ENCODE measurements at regions not wholly inside any gene's neighbourhood (a gene's known extent, or its start where the extent isn't known, plus 50 kb on each side); places are given as distances from the start of the nearest gene placed in this dataset.
A peak's percentile ranks its signal among the peaks of the same experiment; 100 is the strongest.

- 0 out of 2 replicates have a peak, but pooled peaks have one; percentile 54 for TF ChIP-seq NR0B2 (CRISPR knock-in tag; IDR thresholded peaks at IDR 0.05)
- no peak for TF ChIP-seq CCDC6 (CRISPR knock-in tag; IDR thresholded peaks at IDR 0.05)
- peak; percentile 78 for TF ChIP-seq HOXA3 (CRISPR knock-in tag; IDR thresholded peaks at IDR 0.05)
- no peak for TF ChIP-seq NFYC (CRISPR knock-in tag; IDR thresholded peaks at IDR 0.05)
- no peak for TF ChIP-seq KLF6 (CRISPR knock-in tag; IDR thresholded peaks at IDR 0.05)
- TF ChIP-seq, protein P1, sequence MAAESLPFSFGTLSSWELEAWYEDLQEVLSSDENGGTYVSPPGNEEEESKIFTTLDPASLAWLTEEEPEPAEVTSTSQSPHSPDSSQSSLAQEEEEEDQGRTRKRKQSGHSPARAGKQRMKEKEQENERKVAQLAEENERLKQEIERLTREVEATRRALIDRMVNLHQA (CRISPR knock-in tag; IDR thresholded peaks at IDR 0.05) = no peak
- no peak for TF ChIP-seq ZNF256 (CRISPR knock-in tag; conservative IDR thresholded peaks at IDR 0.05)
- TF ChIP-seq ATRX (CRISPR knock-in tag; IDR thresholded peaks at IDR 0.05; ENCODE audit: borderline replicate concordance) = no peak
- peak; percentile 98 for TF ChIP-seq HNF4A (CRISPR knock-in tag; IDR thresholded peaks at IDR 0.05)
- 0 out of 2 replicates have a peak, but pooled peaks have one; percentile 48 for TF ChIP-seq ETV5 (CRISPR knock-in tag; IDR thresholded peaks at IDR 0.05; ENCODE audit: borderline replicate concordance)
- 0 out of 2 replicates have a peak, but pooled peaks have one; percentile 4 for TF ChIP-seq ZNF441 (CRISPR knock-in tag; IDR thresholded peaks at IDR 0.05; ENCODE audit: borderline replicate concordance)
- TF ChIP-seq ZNF615 (CRISPR knock-in tag; IDR thresholded peaks at IDR 0.05; ENCODE audit: borderline replicate concordance) = no peak
- peak; percentile 60; the same call in 1 of the 2 replicates for TF ChIP-seq MLX (CRISPR knock-in tag; IDR thresholded peaks at IDR 0.05)
- TF ChIP-seq CBX1 (IDR thresholded peaks at IDR 0.05; ENCODE audit: low read depth) = peak; percentile 57
- 0 out of 2 replicates have a peak, but pooled peaks have one; percentile 23 for TF ChIP-seq WIZ (CRISPR knock-in tag; IDR thresholded peaks at IDR 0.05)
- TF ChIP-seq, protein P2, sequence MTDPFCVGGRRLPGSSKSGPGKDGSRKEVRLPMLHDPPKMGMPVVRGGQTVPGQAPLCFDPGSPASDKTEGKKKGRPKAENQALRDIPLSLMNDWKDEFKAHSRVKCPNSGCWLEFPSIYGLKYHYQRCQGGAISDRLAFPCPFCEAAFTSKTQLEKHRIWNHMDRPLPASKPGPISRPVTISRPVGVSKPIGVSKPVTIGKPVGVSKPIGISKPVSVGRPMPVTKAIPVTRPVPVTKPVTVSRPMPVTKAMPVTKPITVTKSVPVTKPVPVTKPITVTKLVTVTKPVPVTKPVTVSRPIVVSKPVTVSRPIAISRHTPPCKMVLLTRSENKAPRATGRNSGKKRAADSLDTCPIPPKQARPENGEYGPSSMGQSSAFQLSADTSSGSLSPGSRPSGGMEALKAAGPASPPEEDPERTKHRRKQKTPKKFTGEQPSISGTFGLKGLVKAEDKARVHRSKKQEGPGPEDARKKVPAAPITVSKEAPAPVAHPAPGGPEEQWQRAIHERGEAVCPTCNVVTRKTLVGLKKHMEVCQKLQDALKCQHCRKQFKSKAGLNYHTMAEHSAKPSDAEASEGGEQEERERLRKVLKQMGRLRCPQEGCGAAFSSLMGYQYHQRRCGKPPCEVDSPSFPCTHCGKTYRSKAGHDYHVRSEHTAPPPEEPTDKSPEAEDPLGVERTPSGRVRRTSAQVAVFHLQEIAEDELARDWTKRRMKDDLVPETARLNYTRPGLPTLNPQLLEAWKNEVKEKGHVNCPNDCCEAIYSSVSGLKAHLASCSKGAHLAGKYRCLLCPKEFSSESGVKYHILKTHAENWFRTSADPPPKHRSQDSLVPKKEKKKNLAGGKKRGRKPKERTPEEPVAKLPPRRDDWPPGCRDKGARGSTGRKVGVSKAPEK (CRISPR knock-in tag; IDR thresholded peaks at IDR 0.05; ENCODE audit: borderline replicate concordance) = peak; percentile 83; the same call in 1 of the 2 replicates
- TF ChIP-seq ELF1 (CRISPR knock-in tag; IDR thresholded peaks at IDR 0.05) = peak; percentile 43; the same call in 1 of the 2 replicates
- no peak for TF ChIP-seq RORA (CRISPR knock-in tag; IDR thresholded peaks at IDR 0.05)
- no peak for TF ChIP-seq JUN (CRISPR knock-in tag; IDR thresholded peaks at IDR 0.05)
- TF ChIP-seq, protein P3, sequence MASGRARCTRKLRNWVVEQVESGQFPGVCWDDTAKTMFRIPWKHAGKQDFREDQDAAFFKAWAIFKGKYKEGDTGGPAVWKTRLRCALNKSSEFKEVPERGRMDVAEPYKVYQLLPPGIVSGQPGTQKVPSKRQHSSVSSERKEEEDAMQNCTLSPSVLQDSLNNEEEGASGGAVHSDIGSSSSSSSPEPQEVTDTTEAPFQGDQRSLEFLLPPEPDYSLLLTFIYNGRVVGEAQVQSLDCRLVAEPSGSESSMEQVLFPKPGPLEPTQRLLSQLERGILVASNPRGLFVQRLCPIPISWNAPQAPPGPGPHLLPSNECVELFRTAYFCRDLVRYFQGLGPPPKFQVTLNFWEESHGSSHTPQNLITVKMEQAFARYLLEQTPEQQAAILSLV (CRISPR knock-in tag; IDR thresholded peaks at IDR 0.05; ENCODE audit: borderline replicate concordance) = peak; percentile 75; the same call in 1 of the 2 replicates
- TF ChIP-seq RAD51 (IDR thresholded peaks at IDR 0.05; ENCODE audit: borderline replicate concordance) = no peak
- TF ChIP-seq POGZ (CRISPR knock-in tag; IDR thresholded peaks at IDR 0.05) = peak; percentile 75
- TF ChIP-seq, protein P4, sequence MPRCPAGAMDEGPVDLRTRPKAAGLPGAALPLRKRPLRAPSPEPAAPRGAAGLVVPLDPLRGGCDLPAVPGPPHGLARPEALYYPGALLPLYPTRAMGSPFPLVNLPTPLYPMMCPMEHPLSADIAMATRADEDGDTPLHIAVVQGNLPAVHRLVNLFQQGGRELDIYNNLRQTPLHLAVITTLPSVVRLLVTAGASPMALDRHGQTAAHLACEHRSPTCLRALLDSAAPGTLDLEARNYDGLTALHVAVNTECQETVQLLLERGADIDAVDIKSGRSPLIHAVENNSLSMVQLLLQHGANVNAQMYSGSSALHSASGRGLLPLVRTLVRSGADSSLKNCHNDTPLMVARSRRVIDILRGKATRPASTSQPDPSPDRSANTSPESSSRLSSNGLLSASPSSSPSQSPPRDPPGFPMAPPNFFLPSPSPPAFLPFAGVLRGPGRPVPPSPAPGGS (CRISPR knock-in tag; IDR thresholded peaks at IDR 0.05) = no peak
- TF ChIP-seq AKAP8 (CRISPR knock-in tag; IDR thresholded peaks at IDR 0.05) = 0 out of 2 replicates have a peak, but pooled peaks have one; percentile 68
- no peak for TF ChIP-seq ZNF678 (CRISPR knock-in tag; IDR thresholded peaks at IDR 0.05)
Measured at GRCh38 chr20:48394415-48395081, 433.3 kb downstream of the PREX1 start (continued).
